ENCODE measurements at regions not wholly inside any gene's neighbourhood (a gene's known extent, or its start where the extent isn't known, plus 50 kb on each side); places are given as distances from the start of the nearest gene placed in this dataset.
A peak's percentile ranks its signal among the peaks of the same experiment; 100 is the strongest.

DNA sequence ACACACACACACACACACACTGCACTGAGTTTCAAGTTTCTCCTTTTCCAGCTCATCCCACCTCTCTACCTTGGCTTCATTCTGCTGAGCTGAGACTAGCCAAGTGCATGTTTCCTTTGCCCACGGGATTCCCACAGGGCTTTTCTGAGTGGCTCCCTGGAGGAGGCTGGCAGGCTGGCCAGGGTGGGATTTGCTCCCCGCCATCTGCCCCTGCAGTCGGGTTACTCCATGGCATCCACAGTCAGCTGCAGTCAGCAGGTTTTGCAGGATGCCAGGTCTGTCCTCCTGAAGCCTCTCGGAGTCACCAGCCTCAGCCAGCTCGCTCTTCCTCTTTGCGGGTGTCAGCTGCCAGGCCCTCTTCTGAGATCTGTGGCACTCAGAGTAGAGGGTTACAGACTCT lies 783.7 kb upstream of the SOX11 start:
- in situ Hi-C loops (cut with HindIII; ENCODE audit: low pct_ligation_motif_present, low sequenced_read_pairs) = no loop called here
- DNase-seq = no peak
- no peak overlapping the region for H3K27ac ChIP-seq

DNA sequence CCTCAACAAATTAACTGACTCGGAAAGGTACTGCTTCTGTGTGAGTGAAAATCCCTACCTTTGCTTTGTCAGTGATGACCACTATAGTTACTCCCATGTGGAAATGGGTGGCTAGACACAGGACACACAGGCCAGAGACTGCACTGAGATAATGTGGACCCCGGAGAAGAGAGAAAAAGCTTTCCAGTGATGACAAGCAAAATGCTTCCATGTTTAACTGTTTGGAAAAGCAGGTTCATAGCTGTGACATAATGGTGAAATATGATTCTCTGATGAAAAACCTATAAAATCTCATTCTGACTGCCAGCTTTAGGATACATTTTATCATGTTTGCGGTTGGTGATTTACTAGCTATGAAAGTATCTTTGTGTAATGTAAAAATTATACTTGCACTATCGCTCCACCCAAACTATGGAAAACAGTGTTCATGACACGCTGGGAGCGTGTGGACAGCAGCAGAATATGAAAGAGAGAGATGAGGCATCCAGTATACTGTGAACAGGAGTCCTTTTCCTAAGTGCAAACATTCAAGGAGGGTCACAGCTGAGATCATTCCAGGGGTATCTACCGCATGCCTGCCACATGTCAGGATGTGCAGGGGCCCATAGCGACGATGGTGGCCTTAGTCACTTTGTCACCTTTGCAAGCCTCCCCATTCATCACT lies 782.7 kb upstream of the SOX11 start:
- no peaks in the 10 kb centered on the region for H3K36me3 ChIP-seq (replicated peaks)
- no peak for DNase-seq
- TF ChIP-seq, protein P1, sequence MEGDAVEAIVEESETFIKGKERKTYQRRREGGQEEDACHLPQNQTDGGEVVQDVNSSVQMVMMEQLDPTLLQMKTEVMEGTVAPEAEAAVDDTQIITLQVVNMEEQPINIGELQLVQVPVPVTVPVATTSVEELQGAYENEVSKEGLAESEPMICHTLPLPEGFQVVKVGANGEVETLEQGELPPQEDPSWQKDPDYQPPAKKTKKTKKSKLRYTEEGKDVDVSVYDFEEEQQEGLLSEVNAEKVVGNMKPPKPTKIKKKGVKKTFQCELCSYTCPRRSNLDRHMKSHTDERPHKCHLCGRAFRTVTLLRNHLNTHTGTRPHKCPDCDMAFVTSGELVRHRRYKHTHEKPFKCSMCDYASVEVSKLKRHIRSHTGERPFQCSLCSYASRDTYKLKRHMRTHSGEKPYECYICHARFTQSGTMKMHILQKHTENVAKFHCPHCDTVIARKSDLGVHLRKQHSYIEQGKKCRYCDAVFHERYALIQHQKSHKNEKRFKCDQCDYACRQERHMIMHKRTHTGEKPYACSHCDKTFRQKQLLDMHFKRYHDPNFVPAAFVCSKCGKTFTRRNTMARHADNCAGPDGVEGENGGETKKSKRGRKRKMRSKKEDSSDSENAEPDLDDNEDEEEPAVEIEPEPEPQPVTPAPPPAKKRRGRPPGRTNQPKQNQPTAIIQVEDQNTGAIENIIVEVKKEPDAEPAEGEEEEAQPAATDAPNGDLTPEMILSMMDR (IDR thresholded peaks at IDR 0.05; ENCODE audit: low read depth, low read length, missing control alignments) = no peak
- H3K4me3 ChIP-seq (ENCODE audit: low read depth, low read length) = no peak overlapping the region
- H3K27me3 ChIP-seq (replicated peaks) = no peaks in the 10 kb centered on the region
- in situ Hi-C loops (cut with HindIII; ENCODE audit: low pct_ligation_motif_present, low sequenced_read_pairs) = no loop called here
- H3K27ac ChIP-seq = no peak overlapping the region

More for the DNA sequence above, 783.7 kb upstream of the SOX11 start:
- Histone ChIP-seq H3K36me3 (replicated peaks) (no peaks in the 10 kb centered on the region), H3K27me3 (replicated peaks) (no peaks in the 10 kb centered on the region), H3K4me3 (ENCODE audit: low read depth, low read length) (no peak overlapping the region)
- TF ChIP-seq, protein P1 (IDR thresholded peaks at IDR 0.05; ENCODE audit: low read depth, low read length, missing control alignments) = no peak

DNA sequence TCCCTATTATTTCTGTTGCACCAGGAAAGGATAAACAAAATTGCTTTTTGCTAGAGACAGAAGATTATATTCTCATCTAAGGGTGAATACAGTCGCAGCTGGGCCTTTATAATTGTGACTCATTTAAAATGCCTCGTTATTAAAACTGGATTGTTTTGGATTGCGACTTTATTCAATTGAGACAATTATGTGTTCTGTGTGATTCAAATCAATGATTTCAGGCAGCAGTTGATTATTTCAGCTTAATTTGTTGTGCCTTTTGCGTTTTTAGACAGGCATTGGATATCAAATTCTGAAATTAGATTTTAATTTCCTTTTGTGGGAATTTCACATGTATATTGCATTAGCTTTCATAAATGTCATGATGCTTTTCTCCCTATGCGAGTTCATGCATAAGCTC lies 778.1 kb upstream of the SOX11 start:
- in situ Hi-C loops (cut with HindIII; ENCODE audit: low pct_ligation_motif_present, low sequenced_read_pairs) = no loop called here
- Histone ChIP-seq H3K27ac (no peak overlapping the region), H3K36me3 (replicated peaks) (no peaks in the 10 kb centered on the region), H3K27me3 (replicated peaks) (no peaks in the 10 kb centered on the region), H3K4me3 (ENCODE audit: low read depth, low read length) (no peak overlapping the region)
- TF ChIP-seq, protein P1 (IDR thresholded peaks at IDR 0.05; ENCODE audit: low read depth, low read length, missing control alignments) = no peak
- DNase-seq = no peak

DNA sequence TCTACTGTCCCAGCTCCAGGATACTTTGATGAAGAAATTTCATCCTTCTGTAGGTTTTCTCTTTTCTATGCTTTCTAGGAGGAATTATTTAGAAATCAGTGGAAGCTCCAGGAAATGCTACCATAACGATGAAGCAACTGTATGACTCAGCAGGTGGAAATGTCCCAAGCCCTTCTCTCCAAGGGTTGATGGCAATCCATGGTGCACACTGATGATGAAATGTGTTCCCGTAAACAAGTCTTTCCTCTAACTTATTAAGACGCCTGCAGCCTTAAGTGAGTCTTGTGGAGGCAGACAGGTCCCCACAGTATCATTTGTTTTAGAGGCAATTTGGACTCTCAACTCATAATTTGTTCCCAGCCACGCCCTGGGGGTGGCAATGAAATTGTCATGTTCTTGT lies 777.6 kb upstream of the SOX11 start:
- Histone ChIP-seq H3K36me3 (replicated peaks) (no peaks in the 10 kb centered on the region), H3K27ac (no peak overlapping the region), H3K27me3 (replicated peaks) (no peaks in the 10 kb centered on the region), H3K4me3 (ENCODE audit: low read depth, low read length) (no peak overlapping the region)
- DNase-seq = peak; percentile 86
- in situ Hi-C loops (cut with HindIII; ENCODE audit: low pct_ligation_motif_present, low sequenced_read_pairs) = no loop called here
- TF ChIP-seq, protein P1 (IDR thresholded peaks at IDR 0.05; ENCODE audit: low read depth, low read length, missing control alignments) = no peak

DNA sequence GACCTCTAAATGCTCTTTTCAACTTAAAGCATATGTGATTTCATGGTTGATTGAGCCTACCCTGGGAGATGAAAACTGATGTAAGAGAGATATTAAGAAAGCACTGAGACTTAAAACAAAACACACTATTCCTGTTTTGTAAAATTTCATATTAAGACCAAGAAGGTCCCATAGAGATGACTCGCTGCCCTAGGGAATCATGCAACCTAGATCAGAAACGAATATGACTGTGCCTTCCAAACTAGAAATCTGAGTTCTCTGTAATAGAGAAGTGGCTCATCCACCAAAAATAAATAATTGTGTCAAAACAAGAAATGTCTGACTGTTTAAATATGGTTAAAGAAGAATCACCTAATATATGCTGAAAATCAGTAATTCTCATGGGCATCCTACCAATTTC lies 776.8 kb upstream of the SOX11 start:
- no peaks in the 10 kb centered on the region for H3K36me3 ChIP-seq (replicated peaks)
- TF ChIP-seq, protein P1 (IDR thresholded peaks at IDR 0.05; ENCODE audit: low read depth, low read length, missing control alignments) = no peak
- H3K27me3 ChIP-seq (replicated peaks) = no peaks in the 10 kb centered on the region
- no peak overlapping the region for H3K4me3 ChIP-seq (ENCODE audit: low read depth, low read length)
- no peak overlapping the region for H3K27ac ChIP-seq
- in situ Hi-C loops (cut with HindIII; ENCODE audit: low pct_ligation_motif_present, low sequenced_read_pairs) = no loop called here
- no peak for DNase-seq

DNA sequence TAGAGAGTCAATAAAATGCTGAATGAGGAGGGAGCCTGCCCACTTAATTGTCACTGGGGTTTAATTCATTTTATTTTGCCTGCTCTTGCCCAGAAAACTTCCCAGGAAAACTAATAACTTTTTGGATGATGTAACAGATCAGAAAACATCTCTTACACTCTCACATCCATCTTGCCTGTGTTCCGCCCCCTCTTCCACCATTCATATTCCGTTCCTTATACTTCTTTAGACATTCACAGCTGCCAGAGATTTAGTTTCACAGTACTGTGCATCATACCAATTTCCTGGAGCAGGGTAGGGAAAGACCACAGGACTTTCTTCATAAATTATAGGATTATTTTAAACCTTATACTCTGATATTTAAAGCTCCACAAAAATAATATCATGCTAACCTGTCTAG lies 776.1 kb upstream of the SOX11 start:
- TF ChIP-seq, protein P1 (IDR thresholded peaks at IDR 0.05; ENCODE audit: low read depth, low read length, missing control alignments) = no peak
- in situ Hi-C loops (cut with HindIII; ENCODE audit: low pct_ligation_motif_present, low sequenced_read_pairs) = no loop called here
- DNase-seq = no peak

More for the DNA sequence above, 776.1 kb upstream of the SOX11 start:
- Histone ChIP-seq H3K36me3 (replicated peaks) (no peaks in the 10 kb centered on the region), H3K27ac (no peak overlapping the region), H3K4me3 (ENCODE audit: low read depth, low read length) (no peak overlapping the region), H3K27me3 (replicated peaks) (no peaks in the 10 kb centered on the region)
